HCT116 (cell line): ENCODE measurements at regions not wholly inside any gene's neighbourhood (a gene's known extent, or its start where the extent isn't known, plus 50 kb on each side); places are given as distances from the start of the nearest gene placed in this dataset.

Experiments used
- ATAC-seq: fragments of 200-7000 bp; cut with Tn5 transposase; 2 replicates; pipeline ENCODE4 v1.9.1; 2020; ENCODE audit warnings: mild to moderate bottlenecking, moderate library complexity
- BruUV-seq: library from RNA; stranded (reverse); fragments of 400-500 nt; replicated peaks from 2 replicates; lab custom pipeline; 2021; lab: Mats Ljungman, UMichigan
- CTCF ChIA-PET: fragments of 300-600 bp; sonication (Branson Sonifier 250); formaldehyde crosslinking; loops from one replicate; lab custom pipeline; 2021; ENCODE audit warnings: antibody characterized with exemption; lab: Charles Lee
- POLR2A ChIA-PET: fragments of 300-600, 350-600 bp; sonication (Branson Sonifier 250); formaldehyde crosslinking; loops from one replicate; lab custom pipeline; 2021; ENCODE audit warnings: antibody characterized with exemption; lab: Charles Lee
- RAD21 ChIA-PET, 2 experiments: fragments of 300-600 bp; sonication (Branson Sonifier 250); formaldehyde crosslinking; loops; one replicate each; lab custom pipeline; 2023; ENCODE audit warnings: low total read pairs in 2 of 2; ENCODE audit not compliant: uncharacterized antibody in 2 of 2, unreplicated experiment in 2 of 2, low non-redundant PET in 1 of 2; lab: Charles Lee
- DNase-seq: peaks from one replicate; pipeline ENCODE4 v3.0.0-alpha.2; 2010; ENCODE audit warnings: low read depth, low spot score
- H2AFZ ChIP-seq: fragments of 200-600 bp; shearing (Covaris generic), sonication (generic); 2 replicates; pipeline ENCODE4 v1.6.1; 2017; ENCODE audit warnings: low read depth, mixed run types, mixed read lengths, antibody characterized with exemption, low read length; ENCODE audit not compliant: poor library complexity, severe bottlenecking
- H3K27ac ChIP-seq: 2 replicates; pipeline ENCODE4 v1.5.1; 2012; ENCODE audit warnings: low read depth, low read length
- H3K27me3 ChIP-seq: fragments of 200-600 bp; sonication (generic); 2 replicates; pipeline ENCODE4 v1.6.1; 2016; ENCODE audit warnings: mixed run types, low read length, mixed read lengths; ENCODE audit not compliant: insufficient read depth
- H3K36me3 ChIP-seq, 2 experiments: fragments of 200-500 bp in 1 of 2; fragments of 200-600 bp in 1 of 2; sonication (Bioruptor generic) in 1 of 2; sonication (generic) in 1 of 2; 2 replicates each; pipeline versions ENCODE4 v1.5.1 to v1.6.1; 2014 to 2016; ENCODE audit warnings: low read length in 2 of 2, inconsistent platforms in 1 of 2, mixed read lengths in 1 of 2, mixed run types in 1 of 2; ENCODE audit not compliant: insufficient read depth in 2 of 2, control insufficient read depth in 1 of 2
- H3K4me1 ChIP-seq, 2 experiments: fragments of 200-600 bp in 1 of 2; sonication (generic) in 1 of 2; 2 replicates each; pipeline versions ENCODE4 v1.5.1 to v1.6.1; 2012 to 2017; ENCODE audit warnings: low read length in 2 of 2, inconsistent platforms in 1 of 2, mild to moderate bottlenecking in 1 of 2, mixed read lengths in 1 of 2, mixed run types in 1 of 2, moderate library complexity in 1 of 2; ENCODE audit not compliant: insufficient read depth in 2 of 2, control insufficient read depth in 1 of 2
- H3K4me2 ChIP-seq: fragments of 200-600 bp; sonication (generic); 2 replicates; pipeline ENCODE4 v1.6.1; 2017; ENCODE audit warnings: mixed run types, low read length, mixed read lengths
- H3K4me3 ChIP-seq, 2 experiments: fragments of 200-600 bp in 1 of 2; sonication (generic) in 1 of 2; replicated peaks in 1 of 2; 2 replicates each; pipeline ENCODE4 v1.5.1; 2011 to 2016; ENCODE audit warnings: low read length in 2 of 2, control low read depth in 1 of 2, low read depth in 1 of 2, mild to moderate bottlenecking in 1 of 2, mixed read lengths in 1 of 2, mixed run types in 1 of 2
- H3K79me2 ChIP-seq: fragments of 200-600 bp; sonication (generic); 2 replicates; pipeline ENCODE4 v1.6.1; 2017; ENCODE audit warnings: mild to moderate bottlenecking, mixed run types, low read length, moderate library complexity, mixed read lengths; ENCODE audit not compliant: insufficient read depth
- H3K9ac ChIP-seq: fragments of 200-600 bp; sonication (generic); 2 replicates; pipeline ENCODE4 v1.6.1; 2016; ENCODE audit warnings: low read length, mixed read lengths
- H3K9me2 ChIP-seq: fragments of 200-600 bp; sonication (generic), shearing (Covaris generic); 2 replicates; pipeline ENCODE4 v1.6.1; 2017; ENCODE audit warnings: mixed run types, mild to moderate bottlenecking, moderate library complexity; ENCODE audit not compliant: insufficient read depth
- H3K9me3 ChIP-seq, 2 experiments: fragments of 200-500 bp in 1 of 2; fragments of 200-600 bp in 1 of 2; sonication (Bioruptor generic) in 1 of 2; sonication (generic) in 1 of 2; 2 replicates each; pipeline ENCODE4 v1.6.1; 2014 to 2017; ENCODE audit warnings: low read length in 2 of 2, mixed read lengths in 2 of 2, inconsistent platforms in 1 of 2, low read depth in 1 of 2, mild to moderate bottlenecking in 1 of 2, mixed run types in 1 of 2, moderate library complexity in 1 of 2; ENCODE audit not compliant: control insufficient read depth in 1 of 2, insufficient read depth in 1 of 2
- H4K20me1 ChIP-seq: fragments of 200-600 bp; sonication (generic), shearing (Covaris generic); 2 replicates; pipeline ENCODE4 v1.6.1; 2017; ENCODE audit warnings: mixed run types, mild to moderate bottlenecking, moderate library complexity; ENCODE audit not compliant: insufficient read depth
- CEBPB ChIP-seq: IDR thresholded peaks from 2 replicates; pipeline ENCODE4 v1.6.1; 2012; ENCODE audit warnings: low read depth
- ELF1 ChIP-seq: IDR thresholded peaks from 2 replicates; pipeline ENCODE4 v1.6.1; 2012; ENCODE audit warnings: low read depth, borderline replicate concordance
- EZH2 ChIP-seq: fragments of 200-600 bp; sonication (generic); IDR thresholded peaks from 2 replicates; pipeline ENCODE4 v1.6.1; 2017; ENCODE audit warnings: antibody characterized with exemption, mixed run types
- EZH2phosphoT487 ChIP-seq: fragments of 200-600 bp; IDR thresholded peaks from 2 replicates; pipeline ENCODE4 v1.6.1; 2018; ENCODE audit warnings: antibody characterized with exemption, borderline replicate concordance
- JUND ChIP-seq: IDR thresholded peaks from 2 replicates; pipeline ENCODE4 v1.6.1; 2012
- POLR2A ChIP-seq: IDR thresholded peaks from 2 replicates; pipeline ENCODE4 v1.7.0; 2011; ENCODE audit warnings: borderline replicate concordance; ENCODE audit not compliant: insufficient read depth, insufficient read length; ENCODE audit errors: extremely low read depth
- POLR2AphosphoS5 ChIP-seq: IDR thresholded peaks from 2 replicates; pipeline ENCODE4 v1.6.1; 2011; ENCODE audit warnings: mild to moderate bottlenecking, low read depth, low read length, moderate library complexity
- RAD21 ChIP-seq: IDR thresholded peaks from 2 replicates; pipeline ENCODE4 v1.6.1; 2012; ENCODE audit warnings: low read depth, mild to moderate bottlenecking
- SIN3A ChIP-seq: IDR thresholded peaks from 2 replicates; pipeline ENCODE4 v1.6.1; 2012; ENCODE audit warnings: low read depth
- TCF7L2 ChIP-seq: IDR thresholded peaks from 2 replicates; pipeline ENCODE4 v1.7.0; 2011; ENCODE audit warnings: borderline replicate concordance, inconsistent platforms; ENCODE audit not compliant: insufficient read depth, insufficient read length; ENCODE audit errors: extremely low read depth
- ZFX ChIP-seq: fragments of 450-650 bp; IDR thresholded peaks from 2 replicates; pipeline ENCODE4 v1.6.1; 2017
- ZNF274 ChIP-seq: fragments of 200-500 bp; sonication (Bioruptor generic); IDR thresholded peaks from 2 replicates; pipeline ENCODE4 v1.6.1; 2014; ENCODE audit warnings: mild to moderate bottlenecking, low read depth, low read length, inconsistent platforms
- intact Hi-C: fragments of 100-400 bp; cut with micrococcal nuclease; formaldehyde crosslinking; loops from 2 replicates; pipeline ENCODE4 v1.10.0; 2022
- TF ChIP-seq, protein P1 (sequence below): IDR thresholded peaks from 2 replicates; pipeline ENCODE4 v1.6.1; 2012
- TF ChIP-seq, protein P2 (sequence below): IDR thresholded peaks from 2 replicates; pipeline ENCODE4 v1.6.1; 2012; ENCODE audit warnings: low read depth
- TF ChIP-seq, protein P3 (sequence below): IDR thresholded peaks from 2 replicates; pipeline ENCODE4 v1.6.1; 2011; ENCODE audit warnings: mild to moderate bottlenecking, low read length, moderate library complexity; ENCODE audit not compliant: insufficient replicate concordance; ENCODE audit errors: extremely low read depth
- TF ChIP-seq, protein P4 (sequence below), 3 experiments: fragments of 200-600 bp in 1 of 3; sonication (generic) in 1 of 3; IDR thresholded peaks in 2 of 3; conservative IDR thresholded peaks in 1 of 3; 2 replicates each; pipeline ENCODE4 v1.5.1; 2012 to 2017; ENCODE audit warnings: low read depth in 2 of 3, low read length in 2 of 3, antibody characterized with exemption in 1 of 3, borderline replicate concordance in 1 of 3, control low read depth in 1 of 3, mild to moderate bottlenecking in 1 of 3, mixed read lengths in 1 of 3, mixed run types in 1 of 3, moderate library complexity in 1 of 3; ENCODE audit not compliant: insufficient read depth in 1 of 3

DNA sequence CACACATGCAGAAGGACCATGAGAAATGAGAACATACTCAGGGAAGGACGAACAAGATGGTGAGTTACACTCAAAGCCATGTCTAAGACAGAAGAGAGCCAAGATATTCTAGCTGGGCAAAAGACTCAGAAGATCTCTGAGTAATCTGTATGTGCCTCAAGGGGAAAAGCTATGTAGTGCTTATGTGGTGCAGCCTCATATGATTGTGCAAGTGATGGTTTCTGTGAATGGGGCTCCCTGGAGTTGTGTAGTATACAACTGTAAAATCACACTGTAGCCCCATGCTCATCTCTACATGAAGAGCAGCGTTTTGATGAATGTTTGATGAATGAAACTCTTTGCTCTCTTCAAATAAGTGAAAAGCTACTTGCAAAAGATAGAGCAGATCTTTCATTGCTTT lies 57.5 kb downstream of the OSR1 start:
- H3K4me2 ChIP-seq, result no peak overlapping the region
- H2AFZ ChIP-seq, result no peak overlapping the region
- no peak overlapping the region for H3K4me3 ChIP-seq
- H3K9me3 ChIP-seq, result no peaks in the 10 kb centered on the region
- no peaks in the 10 kb centered on the region for H3K36me3 ChIP-seq
- H3K9ac ChIP-seq, result no peak overlapping the region
- ChIA-PET POLR2A (no interaction called here), RAD21 (no interaction called here), CTCF (no interaction called here)
- H3K27me3 ChIP-seq, result no peaks in the 10 kb centered on the region; the same call in 1 of the 2 replicates
- ATAC-seq, result no peak
- no peaks in the 10 kb centered on the region for H4K20me1 ChIP-seq
- 0 out of 4 replicates have a peak, but pooled peaks cover 0 to 4% of the 10 kb centered on the region in 2 experiments for H3K4me1 ChIP-seq
- no peaks in the 10 kb centered on the region for H3K79me2 ChIP-seq
- H3K9me2 ChIP-seq, result no peaks in the 10 kb centered on the region
- no peak for DNase-seq
- intact Hi-C loops, result no loop called here
- BruUV-seq, result no TSS peak
- TF ChIP-seq, protein P1, sequence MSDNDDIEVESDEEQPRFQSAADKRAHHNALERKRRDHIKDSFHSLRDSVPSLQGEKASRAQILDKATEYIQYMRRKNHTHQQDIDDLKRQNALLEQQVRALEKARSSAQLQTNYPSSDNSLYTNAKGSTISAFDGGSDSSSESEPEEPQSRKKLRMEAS, result no peak
- TF ChIP-seq CEBPB (no peak), TCF7L2 (no peak), EZH2phosphoT487 (no peak), ZFX (no peak), POLR2A (no peak), SIN3A (no peak), JUND (no peak), RAD21 (no peak), POLR2AphosphoS5 (no peak), ELF1 (no peak), ZNF274 (no peak), EZH2 (no peak)
- TF ChIP-seq, protein P2, sequence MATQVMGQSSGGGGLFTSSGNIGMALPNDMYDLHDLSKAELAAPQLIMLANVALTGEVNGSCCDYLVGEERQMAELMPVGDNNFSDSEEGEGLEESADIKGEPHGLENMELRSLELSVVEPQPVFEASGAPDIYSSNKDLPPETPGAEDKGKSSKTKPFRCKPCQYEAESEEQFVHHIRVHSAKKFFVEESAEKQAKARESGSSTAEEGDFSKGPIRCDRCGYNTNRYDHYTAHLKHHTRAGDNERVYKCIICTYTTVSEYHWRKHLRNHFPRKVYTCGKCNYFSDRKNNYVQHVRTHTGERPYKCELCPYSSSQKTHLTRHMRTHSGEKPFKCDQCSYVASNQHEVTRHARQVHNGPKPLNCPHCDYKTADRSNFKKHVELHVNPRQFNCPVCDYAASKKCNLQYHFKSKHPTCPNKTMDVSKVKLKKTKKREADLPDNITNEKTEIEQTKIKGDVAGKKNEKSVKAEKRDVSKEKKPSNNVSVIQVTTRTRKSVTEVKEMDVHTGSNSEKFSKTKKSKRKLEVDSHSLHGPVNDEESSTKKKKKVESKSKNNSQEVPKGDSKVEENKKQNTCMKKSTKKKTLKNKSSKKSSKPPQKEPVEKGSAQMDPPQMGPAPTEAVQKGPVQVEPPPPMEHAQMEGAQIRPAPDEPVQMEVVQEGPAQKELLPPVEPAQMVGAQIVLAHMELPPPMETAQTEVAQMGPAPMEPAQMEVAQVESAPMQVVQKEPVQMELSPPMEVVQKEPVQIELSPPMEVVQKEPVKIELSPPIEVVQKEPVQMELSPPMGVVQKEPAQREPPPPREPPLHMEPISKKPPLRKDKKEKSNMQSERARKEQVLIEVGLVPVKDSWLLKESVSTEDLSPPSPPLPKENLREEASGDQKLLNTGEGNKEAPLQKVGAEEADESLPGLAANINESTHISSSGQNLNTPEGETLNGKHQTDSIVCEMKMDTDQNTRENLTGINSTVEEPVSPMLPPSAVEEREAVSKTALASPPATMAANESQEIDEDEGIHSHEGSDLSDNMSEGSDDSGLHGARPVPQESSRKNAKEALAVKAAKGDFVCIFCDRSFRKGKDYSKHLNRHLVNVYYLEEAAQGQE, result no peak
- TF ChIP-seq, protein P3, sequence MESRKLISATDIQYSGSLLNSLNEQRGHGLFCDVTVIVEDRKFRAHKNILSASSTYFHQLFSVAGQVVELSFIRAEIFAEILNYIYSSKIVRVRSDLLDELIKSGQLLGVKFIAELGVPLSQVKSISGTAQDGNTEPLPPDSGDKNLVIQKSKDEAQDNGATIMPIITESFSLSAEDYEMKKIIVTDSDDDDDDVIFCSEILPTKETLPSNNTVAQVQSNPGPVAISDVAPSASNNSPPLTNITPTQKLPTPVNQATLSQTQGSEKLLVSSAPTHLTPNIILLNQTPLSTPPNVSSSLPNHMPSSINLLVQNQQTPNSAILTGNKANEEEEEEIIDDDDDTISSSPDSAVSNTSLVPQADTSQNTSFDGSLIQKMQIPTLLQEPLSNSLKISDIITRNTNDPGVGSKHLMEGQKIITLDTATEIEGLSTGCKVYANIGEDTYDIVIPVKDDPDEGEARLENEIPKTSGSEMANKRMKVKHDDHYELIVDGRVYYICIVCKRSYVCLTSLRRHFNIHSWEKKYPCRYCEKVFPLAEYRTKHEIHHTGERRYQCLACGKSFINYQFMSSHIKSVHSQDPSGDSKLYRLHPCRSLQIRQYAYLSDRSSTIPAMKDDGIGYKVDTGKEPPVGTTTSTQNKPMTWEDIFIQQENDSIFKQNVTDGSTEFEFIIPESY, result no peak
- TF ChIP-seq, protein P4, sequence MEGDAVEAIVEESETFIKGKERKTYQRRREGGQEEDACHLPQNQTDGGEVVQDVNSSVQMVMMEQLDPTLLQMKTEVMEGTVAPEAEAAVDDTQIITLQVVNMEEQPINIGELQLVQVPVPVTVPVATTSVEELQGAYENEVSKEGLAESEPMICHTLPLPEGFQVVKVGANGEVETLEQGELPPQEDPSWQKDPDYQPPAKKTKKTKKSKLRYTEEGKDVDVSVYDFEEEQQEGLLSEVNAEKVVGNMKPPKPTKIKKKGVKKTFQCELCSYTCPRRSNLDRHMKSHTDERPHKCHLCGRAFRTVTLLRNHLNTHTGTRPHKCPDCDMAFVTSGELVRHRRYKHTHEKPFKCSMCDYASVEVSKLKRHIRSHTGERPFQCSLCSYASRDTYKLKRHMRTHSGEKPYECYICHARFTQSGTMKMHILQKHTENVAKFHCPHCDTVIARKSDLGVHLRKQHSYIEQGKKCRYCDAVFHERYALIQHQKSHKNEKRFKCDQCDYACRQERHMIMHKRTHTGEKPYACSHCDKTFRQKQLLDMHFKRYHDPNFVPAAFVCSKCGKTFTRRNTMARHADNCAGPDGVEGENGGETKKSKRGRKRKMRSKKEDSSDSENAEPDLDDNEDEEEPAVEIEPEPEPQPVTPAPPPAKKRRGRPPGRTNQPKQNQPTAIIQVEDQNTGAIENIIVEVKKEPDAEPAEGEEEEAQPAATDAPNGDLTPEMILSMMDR (IDR thresholded peaks at IDR 0.05 in 2 of 3, conservative IDR thresholded peaks at IDR 0.05 in 1 of 3; ENCODE audit: borderline replicate concordance in 1 of 3, insufficient read depth in 1 of 3, low read depth in 2 of 3, low read length in 2 of 3), result no peak
- no peak overlapping the region for H3K27ac ChIP-seq
